ENCODE measurements at regions not wholly inside any gene's neighbourhood (a gene's known extent, or its start where the extent isn't known, plus 50 kb on each side); places are given as distances from the start of the nearest gene placed in this dataset.
"Not testable (repeated sequence)": the region's sequence is repeated elsewhere in the genome, so short reads cannot be mapped to it uniquely, and the experiment has no call there.

- Mint-ChIP-seq H3K4me1 (ENCODE audit: low read depth) (no peaks in the 10 kb centered on the region), H3K27ac (no peak overlapping the region), H3K9me3 (no peaks in the 10 kb centered on the region), H3K36me3 (ENCODE audit: insufficient read depth in 2 of 2) (no peaks in the 10 kb centered on the region), H3K4me3 (no peak overlapping the region), H3K27me3 (ENCODE audit: low read depth) (peaks cover 10% of the 10 kb centered on the region)
- ATAC-seq (replicated peaks in 1 of 2), result no peak
- no peak for DNase-seq
Observed at GRCh38 chr21:33136847-33137502, 67.0 kb downstream of the OLIG1 start.

GRCh38 chr21:33139084-33139483 lies 69.1 kb downstream of the OLIG1 start:
- no peak for ATAC-seq (replicated peaks in 1 of 2)
- Mint-ChIP-seq H3K9me3 (no peaks in the 10 kb centered on the region), H3K36me3 (ENCODE audit: insufficient read depth in 2 of 2) (no peaks in the 10 kb centered on the region), H3K4me1 (ENCODE audit: low read depth) (no peaks in the 10 kb centered on the region), H3K27me3 (ENCODE audit: low read depth) (peaks cover 10% of the 10 kb centered on the region), H3K4me3 (no peak overlapping the region), H3K27ac (no peak overlapping the region)
- DNase-seq, result no peak

- H3K9me3 Mint-ChIP-seq, result no peaks in the 10 kb centered on the region
- H3K36me3 Mint-ChIP-seq (ENCODE audit: insufficient read depth in 2 of 2), result no peaks in the 10 kb centered on the region
- no peak for DNase-seq
- ATAC-seq (replicated peaks in 1 of 2), result no peak
- no peak overlapping the region for H3K4me3 Mint-ChIP-seq
- H3K4me1 Mint-ChIP-seq (ENCODE audit: low read depth), result no peaks in the 10 kb centered on the region
- H3K27ac Mint-ChIP-seq, result no peak overlapping the region
- peaks cover 10% of the 10 kb centered on the region for H3K27me3 Mint-ChIP-seq (ENCODE audit: low read depth)
Observed at GRCh38 chr21:33140288-33140687, 70.3 kb downstream of the OLIG1 start.

- no peak for ATAC-seq (replicated peaks in 1 of 2)
- no peak overlapping the region for H3K27ac Mint-ChIP-seq
- no peaks in the 10 kb centered on the region for H3K4me1 Mint-ChIP-seq (ENCODE audit: low read depth)
- no peak for DNase-seq
- H3K36me3 Mint-ChIP-seq (ENCODE audit: insufficient read depth in 2 of 2), result no peaks in the 10 kb centered on the region
- no peak overlapping the region for H3K4me3 Mint-ChIP-seq
- no peaks in the 10 kb centered on the region for H3K9me3 Mint-ChIP-seq
- peaks cover 15% of the 10 kb centered on the region for H3K27me3 Mint-ChIP-seq (ENCODE audit: low read depth)
Observed at GRCh38 chr21:33146467-33146866, 76.5 kb downstream of the OLIG1 start.

GRCh38 chr21:33149181-33149580 lies 79.2 kb downstream of the OLIG1 start:
- DNase-seq, result no peak
- H3K27ac Mint-ChIP-seq, result no peak overlapping the region
- no peak overlapping the region for H3K4me3 Mint-ChIP-seq
- no peaks in the 10 kb centered on the region for H3K36me3 Mint-ChIP-seq (ENCODE audit: insufficient read depth in 2 of 2)
- H3K9me3 Mint-ChIP-seq, result no peaks in the 10 kb centered on the region
- H3K4me1 Mint-ChIP-seq (ENCODE audit: low read depth), result no peaks in the 10 kb centered on the region
- no peak for ATAC-seq (replicated peaks in 1 of 2)
- peaks cover 34% of the 10 kb centered on the region for H3K27me3 Mint-ChIP-seq (ENCODE audit: low read depth)

- not testable (repeated sequence) for DNase-seq; ATAC-seq (replicated peaks in 1 of 2); H3K9me3 Mint-ChIP-seq; H3K36me3 Mint-ChIP-seq (ENCODE audit: insufficient read depth in 2 of 2); H3K4me3 Mint-ChIP-seq; H3K4me1 Mint-ChIP-seq (ENCODE audit: low read depth); H3K27ac Mint-ChIP-seq
- H3K27me3 Mint-ChIP-seq (ENCODE audit: low read depth), result peaks cover 43% of the 10 kb centered on the region
Observed at GRCh38 chr21:33150968-33151367, 78.8 kb upstream of the IFNAR2 start.

DNA sequence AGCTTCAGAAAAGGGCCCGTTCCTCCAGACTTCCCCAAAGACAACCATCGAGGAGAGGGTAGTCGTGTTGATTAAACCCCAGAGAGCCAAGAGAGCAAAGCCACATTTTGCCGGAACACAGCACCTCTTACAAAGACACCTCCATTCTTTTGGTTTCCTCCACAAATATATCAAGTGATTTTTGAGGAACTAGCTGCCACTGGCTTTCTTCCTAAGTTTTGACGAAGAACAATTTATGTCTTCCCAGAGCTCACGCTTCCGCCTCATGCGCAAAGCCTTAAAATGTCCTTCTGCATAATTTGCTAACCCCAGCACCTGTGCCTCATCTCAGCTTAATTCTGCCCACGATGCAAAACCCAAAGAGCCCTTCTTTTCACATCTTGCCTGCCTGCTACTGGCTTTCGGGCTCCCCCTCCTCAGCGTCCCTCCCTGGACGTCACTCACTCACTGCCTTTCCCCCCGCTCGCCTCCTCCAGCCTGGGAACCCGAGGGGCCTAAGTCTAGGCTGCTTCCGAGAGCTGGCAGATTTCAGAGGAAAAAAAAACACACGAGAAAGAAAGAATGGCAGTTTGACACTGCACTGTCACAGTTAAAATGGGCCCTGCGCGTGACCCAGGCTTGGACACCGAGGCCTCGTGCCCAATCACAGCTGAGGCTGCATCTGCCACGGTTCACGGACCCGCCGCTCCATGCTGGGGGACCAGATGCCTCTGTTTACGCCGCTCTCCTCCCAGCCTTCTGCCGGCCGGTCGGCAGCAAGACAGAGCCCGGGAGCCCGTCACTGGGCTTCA lies 77.6 kb upstream of the IFNAR2 start:
- no peak overlapping the region for H3K4me3 Mint-ChIP-seq
- no peaks in the 10 kb centered on the region for H3K4me1 Mint-ChIP-seq (ENCODE audit: low read depth)
- peaks cover 43% of the 10 kb centered on the region for H3K27me3 Mint-ChIP-seq (ENCODE audit: low read depth)

GRCh38 chr21:33152732-33153130 lies 77.0 kb upstream of the IFNAR2 start:
- H3K36me3 Mint-ChIP-seq (ENCODE audit: insufficient read depth in 2 of 2), result no peaks in the 10 kb centered on the region
- H3K9me3 Mint-ChIP-seq, result no peaks in the 10 kb centered on the region
- ATAC-seq (replicated peaks in 1 of 2), result no peak
- peaks cover 43% of the 10 kb centered on the region for H3K27me3 Mint-ChIP-seq (ENCODE audit: low read depth)
- DNase-seq, result no peak
- H3K4me1 Mint-ChIP-seq (ENCODE audit: low read depth), result no peaks in the 10 kb centered on the region
- no peak overlapping the region for H3K4me3 Mint-ChIP-seq
- H3K27ac Mint-ChIP-seq, result no peak overlapping the region

More for the DNA sequence above, 77.6 kb upstream of the IFNAR2 start:
- no peak for ATAC-seq (replicated peaks in 1 of 2)
- no peaks in the 10 kb centered on the region for H3K9me3 Mint-ChIP-seq
- H3K36me3 Mint-ChIP-seq (ENCODE audit: insufficient read depth in 2 of 2), result no peaks in the 10 kb centered on the region
- DNase-seq, result no peak
- H3K27ac Mint-ChIP-seq, result no peak overlapping the region

DNA sequence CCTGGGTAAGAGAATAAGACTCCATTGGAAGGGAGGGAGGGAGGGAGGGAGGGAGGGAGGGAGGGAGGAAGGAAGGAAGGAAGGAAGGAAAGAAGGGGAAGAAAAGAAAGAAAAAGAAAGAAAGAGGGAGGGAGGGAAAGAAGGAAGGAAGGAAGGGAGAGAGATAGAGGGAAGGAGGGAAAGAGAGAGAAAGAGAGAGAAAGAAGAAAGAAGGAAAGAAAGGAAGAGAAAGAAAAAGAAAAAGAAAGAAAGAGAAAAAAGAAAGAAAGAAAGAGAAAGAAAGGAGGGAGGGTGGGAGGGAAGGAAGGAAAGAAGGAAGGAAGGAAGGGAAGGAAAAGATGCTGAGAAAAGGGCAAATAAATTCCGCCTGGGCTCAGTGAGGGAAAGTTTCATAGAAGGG lies 74.7 kb upstream of the IFNAR2 start:
- H3K36me3 Mint-ChIP-seq (ENCODE audit: insufficient read depth in 2 of 2), result peaks cover 2 to 3% of the 10 kb centered on the region in 2 donors
- H3K4me1 Mint-ChIP-seq (ENCODE audit: low read depth), result no peaks in the 10 kb centered on the region
- ATAC-seq (replicated peaks in 1 of 2) (no peak), DNase-seq (no peak)
- H3K27ac Mint-ChIP-seq, result peak overlapping the region; percentile 49
- H3K27me3 Mint-ChIP-seq (ENCODE audit: low read depth), result peaks cover 47% of the 10 kb centered on the region
- H3K4me3 Mint-ChIP-seq, result no peak overlapping the region
- H3K9me3 Mint-ChIP-seq, result peaks cover 5 to 6% of the 10 kb centered on the region in 2 donors

DNA sequence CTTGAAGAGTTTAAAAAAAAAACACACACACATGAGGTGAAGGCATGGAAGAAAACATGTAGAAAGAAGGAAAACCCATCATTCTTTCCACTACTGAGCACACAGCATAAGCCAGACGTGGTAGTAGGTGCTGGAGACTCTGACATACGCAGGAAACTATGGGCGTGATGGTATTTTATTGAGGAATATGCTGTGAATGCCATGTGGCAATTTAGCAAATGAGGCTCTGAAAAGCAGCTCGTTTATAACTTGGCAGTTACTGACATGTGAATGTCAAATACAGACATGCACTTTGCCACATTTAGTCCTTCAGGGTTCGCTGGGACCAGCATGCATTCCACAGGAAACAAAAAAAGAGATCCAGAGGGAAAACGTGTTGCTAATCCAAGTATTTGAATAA lies 74.3 kb upstream of the IFNAR2 start:
- no peak overlapping the region for H3K27ac Mint-ChIP-seq
- peaks cover 2 to 3% of the 10 kb centered on the region in 2 donors for H3K36me3 Mint-ChIP-seq (ENCODE audit: insufficient read depth in 2 of 2)
- no peak overlapping the region for H3K4me3 Mint-ChIP-seq
- peaks cover 47% of the 10 kb centered on the region for H3K27me3 Mint-ChIP-seq (ENCODE audit: low read depth)
- no peaks in the 10 kb centered on the region for H3K4me1 Mint-ChIP-seq (ENCODE audit: low read depth)
- DNase-seq (no peak), ATAC-seq (replicated peaks in 1 of 2) (no peak)
- H3K9me3 Mint-ChIP-seq, result peaks cover 5 to 6% of the 10 kb centered on the region in 2 donors

- H3K36me3 Mint-ChIP-seq (ENCODE audit: insufficient read depth in 2 of 2), result peaks cover 2 to 3% of the 10 kb centered on the region in 2 donors
- no peak overlapping the region for H3K27ac Mint-ChIP-seq
- H3K27me3 Mint-ChIP-seq (ENCODE audit: low read depth), result peaks cover 37% of the 10 kb centered on the region
- H3K4me3 Mint-ChIP-seq, result no peak overlapping the region
- no peak for DNase-seq
- H3K9me3 Mint-ChIP-seq, result peaks cover 6 to 7% of the 10 kb centered on the region in 2 donors
- no peak for ATAC-seq (replicated peaks in 1 of 2)
- no peaks in the 10 kb centered on the region for H3K4me1 Mint-ChIP-seq (ENCODE audit: low read depth)
Observed at GRCh38 chr21:33157303-33157702, 72.4 kb upstream of the IFNAR2 start.

DNA sequence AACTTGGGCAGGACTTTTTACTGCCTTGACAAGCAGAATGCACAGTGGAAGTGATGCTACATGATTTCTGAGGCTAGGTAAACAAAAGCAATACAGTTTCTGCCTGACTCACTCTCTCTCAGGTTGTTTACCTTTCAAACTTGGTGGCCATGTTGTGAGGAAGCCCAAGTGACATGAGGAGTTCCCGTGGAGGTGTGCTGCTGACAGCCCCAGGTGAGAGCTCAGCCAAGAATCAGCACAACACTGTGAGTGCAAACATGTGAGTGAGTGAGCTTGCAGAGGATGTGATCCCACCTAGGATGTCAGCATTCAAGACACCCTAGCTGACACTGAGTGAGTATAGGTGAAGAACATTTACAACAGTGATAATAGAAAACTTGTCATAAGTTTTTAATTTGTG lies 71.1 kb upstream of the IFNAR2 start:
- H3K9me3 Mint-ChIP-seq, result peaks cover 6 to 7% of the 10 kb centered on the region in 2 donors
- no peak overlapping the region for H3K4me3 Mint-ChIP-seq
- H3K27ac Mint-ChIP-seq, result no peak overlapping the region
- H3K36me3 Mint-ChIP-seq (ENCODE audit: insufficient read depth in 2 of 2), result peaks cover 2 to 3% of the 10 kb centered on the region in 2 donors
- no peak for ATAC-seq (replicated peaks in 1 of 2)
- peaks cover 23% of the 10 kb centered on the region for H3K27me3 Mint-ChIP-seq (ENCODE audit: low read depth)
- no peaks in the 10 kb centered on the region for H3K4me1 Mint-ChIP-seq (ENCODE audit: low read depth)
- DNase-seq, result no peak

- H3K9me3 Mint-ChIP-seq, result peaks cover 6 to 7% of the 10 kb centered on the region in 2 donors
- peaks cover 9% of the 10 kb centered on the region for H3K27me3 Mint-ChIP-seq (ENCODE audit: low read depth)
- DNase-seq (no peak), ATAC-seq (replicated peaks in 1 of 2) (no peak)
- no peaks in the 10 kb centered on the region for H3K4me1 Mint-ChIP-seq (ENCODE audit: low read depth)
- no peak overlapping the region for H3K4me3 Mint-ChIP-seq
- H3K27ac Mint-ChIP-seq, result no peak overlapping the region
- H3K36me3 Mint-ChIP-seq (ENCODE audit: insufficient read depth in 2 of 2), result peaks cover 2 to 3% of the 10 kb centered on the region in 2 donors
Observed at GRCh38 chr21:33162436-33162951, 67.2 kb upstream of the IFNAR2 start.

Measured in activated T-cell treated with anti-CD3 and anti-CD28 coated beads, Interleukin-2, amount 50 U/mL, for 72 hours (primary cell).